Erythroblast (primary cell): ENCODE measurements at regions not wholly inside any gene's neighbourhood (a gene's known extent, or its start where the extent isn't known, plus 50 kb on each side); places are given as distances from the start of the nearest gene placed in this dataset.

Experiments used
- GATA1 ChIP-seq: IDR thresholded peaks from 2 replicates; pipeline ENCODE4 v1.6.1; 2011; ENCODE audit warnings: low read depth, mild to moderate bottlenecking, control low read depth, low read length, moderate library complexity
- POLR2A ChIP-seq: IDR thresholded peaks from 2 replicates; pipeline ENCODE4 v1.6.1; 2011; ENCODE audit warnings: mild to moderate bottlenecking, low read length

DNA sequence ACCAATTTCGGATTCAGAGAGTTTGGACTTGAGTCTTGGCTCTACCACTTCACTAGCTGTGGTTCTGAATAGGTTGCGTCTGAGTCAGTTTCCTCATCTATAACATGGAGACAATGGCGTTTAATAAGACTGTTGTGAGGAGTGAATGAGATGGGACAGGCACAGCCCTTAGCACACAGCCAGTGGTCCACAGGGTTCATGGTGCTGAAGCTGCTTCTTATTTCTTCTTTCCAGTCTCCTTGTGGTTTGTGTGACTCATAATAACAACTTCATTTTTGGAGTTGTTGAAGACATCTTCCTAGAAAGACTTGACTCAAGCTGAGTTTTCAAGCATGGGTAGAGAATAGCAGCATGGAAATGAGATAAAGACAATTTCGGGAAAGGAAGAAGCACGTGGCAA lies 172.6 kb upstream of the PPP2R2B start:
- TF ChIP-seq POLR2A (no peak), GATA1 (no peak)
